Endometrial microvascular endothelial cells (primary cell): ENCODE measurements at regions not wholly inside any gene's neighbourhood (a gene's known extent, or its start where the extent isn't known, plus 50 kb on each side); places are given as distances from the start of the nearest gene placed in this dataset.

ENCODE experiments used
- in situ Hi-C: cut with HindIII; loops from 2 replicates; pipeline ENCODE4 v1.10.0; 2017; ENCODE audit warnings: low sequenced_read_pairs, low pct_unique_long_range_greater_than_20kb; ENCODE audit errors: inconsistent ontology term

GRCh38 chr6:139436957-139437348 is 62.5 kb upstream of the CITED2 start:
- in situ Hi-C loops = no loop called here

- in situ Hi-C loops = no loop called here
Observed at GRCh38 chr6:139436200-139436956, 61.9 kb upstream of the CITED2 start.

- in situ Hi-C loops = no loop called here
Observed at GRCh38 chr6:139433631-139434419, 59.4 kb upstream of the CITED2 start.

- in situ Hi-C loops = no loop called here
Observed at GRCh38 chr6:139431602-139431956, 57.1 kb upstream of the CITED2 start.

GRCh38 chr6:139430899-139431601 is 56.6 kb upstream of the CITED2 start:
- in situ Hi-C loops = no loop called here

GRCh38 chr6:139429580-139430145 is 55.2 kb upstream of the CITED2 start:
- in situ Hi-C loops = no loop called here

- in situ Hi-C loops = no loop called here
Observed at GRCh38 chr6:139427199-139427598, 52.8 kb upstream of the CITED2 start.

- in situ Hi-C loops = no loop called here
Observed at GRCh38 chr6:139426795-139427194, 52.3 kb upstream of the CITED2 start.

- in situ Hi-C loops = no loop called here
Observed at GRCh38 chr6:139425780-139426179, 51.3 kb upstream of the CITED2 start.

- in situ Hi-C loops = no loop called here
Observed at GRCh38 chr6:139423971-139424667, 49.7 kb upstream of the CITED2 start.
